AG04449 (cell line): ENCODE measurements at regions not wholly inside any gene's neighbourhood (a gene's known extent, or its start where the extent isn't known, plus 50 kb on each side); places are given as distances from the start of the nearest gene placed in this dataset.

Experiments used
- CTCF ChIA-PET: fragments of 350-600 bp; formaldehyde crosslinking; extraction: SDS; loops from one replicate; lab custom pipeline; 2021; ENCODE audit warnings: antibody characterized with exemption; lab: Yijun Ruan, JAX
- POLR2A ChIA-PET: fragments of 400-600, 350-600 bp; formaldehyde crosslinking; extraction: SDS; loops from one replicate; lab custom pipeline; 2020; ENCODE audit warnings: antibody characterized with exemption, inconsistent platforms; lab: Yijun Ruan, JAX
- DNase-seq: peaks from one replicate; pipeline ENCODE4 v3.0.0-alpha.2; 2010; ENCODE audit warnings: low read depth, low spot score
- H3K4me3 ChIP-seq: 2 replicates; pipeline ENCODE4 v1.5.1; 2011; ENCODE audit warnings: low read depth, mild to moderate bottlenecking, control low read depth, low read length
- TF ChIP-seq, protein P1 (sequence below): IDR thresholded peaks from one replicate; pipeline ENCODE4 v1.5.1; 2011; ENCODE audit warnings: mild to moderate bottlenecking, moderate library complexity, low read length, control low read depth, inconsistent platforms; ENCODE audit not compliant: insufficient read depth; ENCODE audit errors: missing control alignments

DNA sequence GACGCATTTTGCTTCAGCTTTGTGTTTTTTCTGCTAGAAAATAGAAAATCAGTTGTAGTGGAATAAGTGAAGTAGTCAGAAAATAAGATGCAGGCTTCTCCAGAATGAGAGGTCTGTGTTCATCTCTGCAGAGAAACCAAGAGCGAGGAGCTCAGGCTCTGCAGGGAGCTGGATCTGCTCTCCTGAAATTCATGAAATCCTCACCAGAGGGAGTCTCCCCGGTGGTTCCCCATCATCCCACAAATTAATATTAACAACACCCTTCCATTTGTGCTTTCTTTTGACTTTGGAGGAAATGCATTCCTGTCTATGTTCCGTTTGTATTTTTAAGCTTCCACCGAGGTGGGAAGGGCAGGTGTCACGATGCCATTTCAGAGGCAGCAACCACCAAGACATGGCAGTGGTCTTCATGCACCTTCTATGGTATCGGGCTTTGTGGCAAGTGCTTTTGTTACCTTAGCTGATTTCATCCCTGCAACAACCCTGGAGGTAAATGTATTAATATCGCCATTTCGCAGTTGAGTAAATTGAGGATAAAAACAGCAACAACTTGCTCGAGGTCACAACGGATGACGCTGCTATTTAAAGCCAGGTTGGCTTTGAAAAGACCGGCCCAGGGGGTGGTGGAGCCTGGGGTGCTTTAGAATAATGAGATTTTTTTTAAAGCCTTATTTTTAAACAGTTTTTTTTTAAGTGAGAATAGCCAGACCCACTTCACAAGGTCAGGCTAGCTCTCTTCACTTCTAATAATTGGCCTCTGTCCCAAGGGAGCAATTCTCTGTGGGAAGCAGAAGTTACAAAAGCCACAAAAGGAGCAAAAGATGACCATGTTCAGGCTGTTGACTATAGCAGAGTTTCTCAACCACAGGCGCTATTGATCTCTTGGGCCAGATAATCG lies 367.6 kb upstream of the ERCC4 start:
- CTCF ChIA-PET, result no interaction called here
- TF ChIP-seq, protein P1, sequence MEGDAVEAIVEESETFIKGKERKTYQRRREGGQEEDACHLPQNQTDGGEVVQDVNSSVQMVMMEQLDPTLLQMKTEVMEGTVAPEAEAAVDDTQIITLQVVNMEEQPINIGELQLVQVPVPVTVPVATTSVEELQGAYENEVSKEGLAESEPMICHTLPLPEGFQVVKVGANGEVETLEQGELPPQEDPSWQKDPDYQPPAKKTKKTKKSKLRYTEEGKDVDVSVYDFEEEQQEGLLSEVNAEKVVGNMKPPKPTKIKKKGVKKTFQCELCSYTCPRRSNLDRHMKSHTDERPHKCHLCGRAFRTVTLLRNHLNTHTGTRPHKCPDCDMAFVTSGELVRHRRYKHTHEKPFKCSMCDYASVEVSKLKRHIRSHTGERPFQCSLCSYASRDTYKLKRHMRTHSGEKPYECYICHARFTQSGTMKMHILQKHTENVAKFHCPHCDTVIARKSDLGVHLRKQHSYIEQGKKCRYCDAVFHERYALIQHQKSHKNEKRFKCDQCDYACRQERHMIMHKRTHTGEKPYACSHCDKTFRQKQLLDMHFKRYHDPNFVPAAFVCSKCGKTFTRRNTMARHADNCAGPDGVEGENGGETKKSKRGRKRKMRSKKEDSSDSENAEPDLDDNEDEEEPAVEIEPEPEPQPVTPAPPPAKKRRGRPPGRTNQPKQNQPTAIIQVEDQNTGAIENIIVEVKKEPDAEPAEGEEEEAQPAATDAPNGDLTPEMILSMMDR, result no peak
- no peak for DNase-seq
- no peak overlapping the region for H3K4me3 ChIP-seq
- POLR2A ChIA-PET, result no interaction called here

DNA sequence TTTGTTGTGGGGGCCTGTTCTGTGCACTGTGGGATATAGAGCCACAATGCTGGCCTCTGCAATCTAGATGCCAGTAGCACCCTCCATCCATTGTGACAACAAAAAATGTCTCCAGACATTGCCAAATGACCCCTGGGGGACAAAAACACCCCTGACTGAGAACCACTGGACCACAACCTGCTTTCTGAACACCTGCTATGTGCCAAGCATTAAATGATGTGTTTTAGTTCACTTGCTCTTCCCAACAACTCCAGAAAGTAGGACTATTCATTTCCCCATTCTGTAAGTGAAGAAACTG lies 367.0 kb upstream of the ERCC4 start:
- TF ChIP-seq, protein P1, result no peak
- CTCF ChIA-PET, result no interaction called here
- POLR2A ChIA-PET, result no interaction called here
- no peak overlapping the region for H3K4me3 ChIP-seq
- DNase-seq, result no peak

DNA sequence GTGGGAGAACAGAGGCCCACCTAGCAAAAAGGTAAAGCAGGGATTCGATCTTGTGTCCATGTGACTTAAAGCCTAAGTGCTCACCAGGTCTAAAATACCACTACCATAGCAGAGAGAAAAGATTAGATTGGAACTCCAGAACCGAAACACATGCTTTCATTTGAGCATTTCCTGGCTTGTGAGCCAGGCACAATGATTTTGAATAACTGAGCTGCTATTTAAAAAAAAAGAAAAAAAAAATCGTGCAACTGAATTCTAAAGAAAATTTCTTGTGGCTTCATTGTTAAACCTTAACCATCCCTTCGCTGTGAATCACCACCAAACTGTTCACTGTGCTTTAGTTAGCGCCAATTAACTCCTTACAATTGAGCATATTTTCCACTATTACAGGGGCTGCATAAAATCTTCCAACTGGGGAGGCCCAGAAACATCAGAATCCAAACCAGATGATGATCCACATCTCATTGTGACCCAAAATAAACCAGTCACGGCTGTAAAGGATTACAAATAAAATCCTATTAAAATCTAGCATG lies 366.4 kb upstream of the ERCC4 start:
- no peak overlapping the region for H3K4me3 ChIP-seq
- ChIA-PET POLR2A (no interaction called here), CTCF (no interaction called here)
- DNase-seq, result no peak
- TF ChIP-seq, protein P1, result no peak

DNA sequence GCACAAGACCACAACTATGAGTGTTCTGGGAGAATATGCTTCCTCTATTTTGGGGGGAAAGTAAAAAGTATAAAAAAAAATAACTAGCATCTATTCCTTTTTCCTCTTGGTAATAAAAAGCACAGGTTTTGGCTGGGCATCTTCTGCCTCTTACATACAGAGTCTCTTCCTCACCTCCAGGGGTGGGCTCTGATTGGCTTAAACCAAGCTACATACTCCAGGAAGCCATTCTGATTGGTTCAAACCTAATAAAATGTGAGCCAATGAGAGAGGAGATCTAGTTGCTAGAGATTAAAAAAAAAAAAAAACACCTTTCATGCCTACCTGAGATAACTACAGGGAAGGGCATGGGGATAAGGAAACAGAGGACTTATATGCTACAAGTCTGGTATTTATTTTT lies 365.9 kb upstream of the ERCC4 start:
- DNase-seq, result no peak
- TF ChIP-seq, protein P1, result no peak
- no peak overlapping the region for H3K4me3 ChIP-seq
- CTCF ChIA-PET, result no interaction called here
- POLR2A ChIA-PET, result no interaction called here

DNA sequence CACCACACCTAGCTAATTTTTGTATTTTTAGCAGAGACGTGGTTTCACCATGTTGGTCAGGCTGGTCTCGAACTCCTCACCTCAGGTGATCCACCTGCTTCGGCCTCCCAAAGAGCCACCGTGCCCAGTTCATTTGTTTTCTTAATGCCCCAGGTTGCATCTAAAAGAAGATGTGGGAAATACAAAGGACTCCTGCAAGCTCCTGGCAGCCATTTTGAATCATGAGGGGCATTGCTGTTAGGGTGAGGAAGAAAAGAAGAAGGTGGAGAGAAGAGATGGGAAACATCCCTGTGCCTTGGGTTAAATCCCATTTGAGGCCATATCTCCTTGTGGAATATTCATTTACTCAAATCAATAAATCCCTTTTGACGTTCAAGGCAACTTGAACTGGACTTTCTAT lies 365.3 kb upstream of the ERCC4 start:
- CTCF ChIA-PET, result no interaction called here
- no peak overlapping the region for H3K4me3 ChIP-seq
- POLR2A ChIA-PET, result no interaction called here
- no peak for DNase-seq
- TF ChIP-seq, protein P1, result no peak

DNA sequence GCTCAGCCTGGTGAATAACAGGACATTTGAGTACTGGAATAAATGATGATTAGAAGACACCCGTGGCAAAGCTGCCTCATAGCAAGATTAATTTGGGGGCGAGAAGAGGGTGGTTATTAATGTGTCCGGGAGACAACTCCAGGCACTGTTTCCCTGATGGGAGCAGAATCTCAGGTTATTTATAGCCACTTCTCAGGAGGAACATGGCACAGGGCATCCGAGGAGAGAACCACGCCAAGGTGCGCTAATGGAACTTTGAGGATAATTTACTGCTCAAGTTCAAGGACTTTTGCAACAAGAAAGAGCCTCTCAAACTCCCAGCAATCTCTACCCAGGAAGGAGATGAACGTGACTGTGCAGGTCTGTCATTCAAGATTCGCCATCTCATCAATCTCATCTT lies 362.5 kb upstream of the ERCC4 start:
- no peak overlapping the region for H3K4me3 ChIP-seq
- no peak for DNase-seq
- TF ChIP-seq, protein P1, result no peak
- ChIA-PET POLR2A (no interaction called here), CTCF (no interaction called here)
